ENCODE measurements at regions not wholly inside any gene's neighbourhood (a gene's known extent, or its start where the extent isn't known, plus 50 kb on each side); places are given as distances from the start of the nearest gene placed in this dataset.

- TF ChIP-seq POLR2A (IDR thresholded peaks at IDR 0.05; ENCODE audit: insufficient read depth in 1 of 2, low read depth in 2 of 2, low read length in 2 of 2) (no peak), MYNN (CRISPR knock-in tag; IDR thresholded peaks at IDR 0.05; ENCODE audit: low read depth) (no peak), ZNF121 (CRISPR knock-in tag; IDR thresholded peaks at IDR 0.05) (no peak), CTCF (CRISPR knock-in tag; IDR thresholded peaks at IDR 0.05) (no peak)
Measured at GRCh38 chr20:7571101-7571500, 369.2 kb downstream of the HAO1 start.
